ENCODE measurements at regions not wholly inside any gene's neighbourhood (a gene's known extent, or its start where the extent isn't known, plus 50 kb on each side); places are given as distances from the start of the nearest gene placed in this dataset.

DNA sequence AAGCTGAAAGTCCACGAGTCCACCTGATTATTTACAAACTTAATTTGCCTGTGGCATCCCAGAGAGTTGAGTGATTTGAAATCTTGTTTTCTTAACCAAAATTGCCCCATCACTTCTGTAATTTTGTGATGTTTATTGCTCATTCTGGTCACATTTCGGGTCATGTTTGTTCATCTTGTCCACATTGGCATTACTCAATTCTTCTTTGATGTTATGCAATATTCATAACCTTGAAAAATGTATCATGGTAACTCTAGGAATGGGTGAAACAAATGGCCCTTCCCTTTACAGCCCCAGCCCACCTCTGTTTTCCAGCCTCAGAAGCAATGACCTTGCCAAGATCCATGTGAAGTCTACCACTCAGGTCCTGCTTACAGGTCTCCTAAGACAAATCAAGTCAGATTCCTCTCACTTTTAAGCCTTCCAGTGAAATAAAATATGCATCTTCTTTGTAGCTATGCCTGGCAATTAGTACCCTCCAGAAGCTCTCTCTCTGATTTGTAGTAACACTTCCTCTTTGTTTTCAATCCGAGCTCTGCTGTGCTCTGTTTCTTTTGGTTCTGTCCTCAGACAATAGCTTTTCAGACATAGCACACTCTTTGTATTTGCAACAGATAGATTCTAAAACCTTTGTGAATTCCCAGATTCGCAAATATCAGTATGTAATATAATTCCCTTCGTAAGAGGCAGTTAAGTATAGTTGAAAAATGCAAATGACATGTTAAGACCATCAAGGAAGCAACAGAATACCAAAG lies 330.3 kb upstream of the IRX1 start:
- Histone ChIP-seq H3K27ac (no peak overlapping the region), H3K36me3 (no peaks in the 10 kb centered on the region), H3K9ac (no peak overlapping the region), H4K20me1 (no peaks in the 10 kb centered on the region), H3K4me2 (no peak overlapping the region), H3K27me3 (no peaks in the 10 kb centered on the region), H3K4me1 (peaks cover 17% of the 10 kb centered on the region), H3K9me3 (no peaks in the 10 kb centered on the region; the same call in 1 of the 2 replicates), H3K4me3 (no peak overlapping the region)
- TF ChIP-seq Cebpa-rat (IDR thresholded peaks at IDR 0.05): no peak

DNA sequence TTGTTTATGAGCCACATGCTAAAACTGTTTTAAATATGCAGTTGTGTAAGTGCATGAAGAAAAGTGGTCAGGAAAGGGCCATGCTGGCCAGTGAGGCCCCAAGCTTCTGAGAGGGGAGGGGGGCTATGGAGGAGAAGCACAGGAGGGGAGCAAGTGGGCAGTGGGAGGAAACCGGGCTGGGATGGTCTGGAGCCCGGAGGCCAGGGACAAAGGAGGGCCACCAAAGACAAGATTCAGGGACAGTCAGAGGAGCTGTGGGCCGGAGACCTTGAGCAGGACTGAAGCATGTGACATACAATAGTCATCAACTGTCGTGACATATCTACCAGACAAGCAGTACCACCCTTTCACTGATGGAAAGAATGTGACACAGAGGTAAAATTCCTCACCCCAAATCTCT lies 333.2 kb upstream of the IRX1 start:
- Histone ChIP-seq H3K9me3 (no peaks in the 10 kb centered on the region; the same call in 1 of the 2 replicates), H4K20me1 (no peaks in the 10 kb centered on the region), H3K27me3 (no peaks in the 10 kb centered on the region), H3K4me3 (no peak overlapping the region), H3K36me3 (no peaks in the 10 kb centered on the region), H3K9ac (no peak overlapping the region), H3K4me1 (no peaks in the 10 kb centered on the region), H3K4me2 (no peak overlapping the region), H3K27ac (no peak overlapping the region)
- TF ChIP-seq Cebpa-rat (IDR thresholded peaks at IDR 0.05): no peak

DNA sequence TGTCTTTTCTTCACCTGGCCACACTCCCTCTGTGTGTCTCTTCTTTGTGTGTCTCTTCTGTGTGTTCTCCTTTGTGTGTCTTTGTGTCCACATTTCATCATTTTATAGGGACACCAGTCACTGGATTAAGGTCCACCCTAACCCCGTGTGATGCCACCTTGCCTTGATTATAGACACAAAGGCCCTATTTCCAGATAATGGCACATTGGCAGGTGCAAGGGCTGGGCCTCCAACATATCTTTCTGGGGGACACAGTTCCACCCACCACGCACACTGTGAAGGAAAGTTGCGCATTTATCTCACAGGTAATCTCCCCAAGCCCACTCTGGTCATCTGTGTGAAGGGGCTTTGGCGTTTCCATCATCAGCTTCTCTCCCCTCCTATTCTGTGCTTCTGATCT lies 334.6 kb upstream of the IRX1 start:
- Histone ChIP-seq H3K9ac (no peak overlapping the region), H3K36me3 (no peaks in the 10 kb centered on the region), H3K4me1 (no peaks in the 10 kb centered on the region), H4K20me1 (no peaks in the 10 kb centered on the region), H3K27me3 (no peaks in the 10 kb centered on the region), H3K4me3 (no peak overlapping the region), H3K4me2 (no peak overlapping the region), H3K27ac (no peak overlapping the region), H3K9me3 (no peaks in the 10 kb centered on the region; the same call in 1 of the 2 replicates)
- TF ChIP-seq Cebpa-rat (IDR thresholded peaks at IDR 0.05): no peak

DNA sequence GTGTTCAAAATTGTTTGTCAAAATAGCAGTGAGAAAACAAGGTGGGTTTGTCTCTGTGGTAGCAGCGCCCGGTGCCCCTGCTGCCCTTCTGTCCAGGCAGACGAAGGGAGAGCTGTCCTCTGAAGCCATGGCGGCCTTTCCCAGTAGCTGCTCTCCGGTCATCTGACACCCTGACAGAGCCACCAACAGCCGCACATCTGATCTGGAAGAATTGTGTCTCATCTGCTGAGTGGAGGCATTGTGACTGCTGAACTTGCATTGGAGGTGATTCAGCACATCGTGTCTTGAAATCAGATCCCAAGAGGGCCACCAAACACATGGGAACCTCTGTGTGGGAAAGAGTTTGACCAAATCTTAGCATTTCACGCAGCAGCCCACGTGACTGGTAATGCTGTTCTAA lies 337.6 kb upstream of the IRX1 start:
- no peak overlapping the region for H3K4me3 ChIP-seq
- H3K9ac ChIP-seq: no peak overlapping the region
- H3K27me3 ChIP-seq: no peaks in the 10 kb centered on the region
- no peaks in the 10 kb centered on the region for H3K36me3 ChIP-seq
- H3K9me3 ChIP-seq: no peaks in the 10 kb centered on the region; the same call in 1 of the 2 replicates
- no peak overlapping the region for H3K27ac ChIP-seq
- peaks cover 6% of the 10 kb centered on the region; the same call in 1 of the 2 replicates for H3K4me1 ChIP-seq
- H3K4me2 ChIP-seq: no peak overlapping the region
- no peaks in the 10 kb centered on the region for H4K20me1 ChIP-seq
- TF ChIP-seq Cebpa-rat (IDR thresholded peaks at IDR 0.05): no peak

DNA sequence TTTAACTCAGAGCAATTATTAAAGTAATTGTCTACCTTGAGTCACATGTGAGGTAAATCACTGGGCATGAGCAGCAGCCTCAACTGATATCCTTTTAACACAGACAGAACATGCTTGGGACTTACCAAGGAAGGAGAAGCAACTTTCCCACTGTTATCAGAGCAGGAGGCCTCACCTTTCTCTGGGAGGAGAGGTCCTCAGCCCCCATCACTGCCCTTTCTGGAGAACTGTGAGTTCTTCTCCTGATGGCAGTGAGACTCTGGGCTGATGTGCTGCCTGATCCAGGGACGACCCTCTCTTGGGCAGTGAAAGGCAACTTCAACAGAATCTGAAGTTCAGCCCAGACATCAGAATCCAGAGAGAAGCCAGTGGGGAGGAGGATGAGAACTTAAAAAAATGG lies 343.4 kb upstream of the IRX1 start:
- no peak overlapping the region for H3K4me3 ChIP-seq
- H3K9ac ChIP-seq: no peak overlapping the region
- H3K27me3 ChIP-seq: no peaks in the 10 kb centered on the region
- no peaks in the 10 kb centered on the region for H3K9me3 ChIP-seq
- no peak overlapping the region for H3K27ac ChIP-seq
- no peak for TF ChIP-seq Cebpa-rat (IDR thresholded peaks at IDR 0.05)
- H3K4me2 ChIP-seq: no peak overlapping the region
- H3K4me1 ChIP-seq: peaks cover 6% of the 10 kb centered on the region; the same call in 1 of the 2 replicates
- H4K20me1 ChIP-seq: no peaks in the 10 kb centered on the region
- H3K36me3 ChIP-seq: no peaks in the 10 kb centered on the region

DNA sequence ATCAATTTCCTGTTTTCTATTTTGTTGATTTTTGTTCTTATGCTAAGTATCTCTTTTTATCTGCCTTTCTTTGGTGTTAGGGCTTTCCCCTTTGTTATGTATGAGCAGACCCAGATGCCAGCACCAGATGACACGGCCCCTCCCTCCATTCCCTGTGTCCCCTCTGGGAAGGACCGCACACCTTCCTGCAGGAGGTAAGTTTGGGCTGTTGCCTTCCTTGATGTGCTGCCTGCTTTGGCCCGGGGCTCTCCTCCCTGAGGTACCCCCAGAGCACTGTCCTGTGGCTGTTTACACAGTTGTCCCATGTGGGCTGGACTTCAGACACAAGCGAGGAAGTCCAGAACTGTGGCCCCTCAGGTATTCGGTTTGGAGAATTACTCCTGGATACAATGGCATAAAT lies 343.8 kb upstream of the IRX1 start:
- no peak overlapping the region for H3K27ac ChIP-seq
- H4K20me1 ChIP-seq: no peaks in the 10 kb centered on the region
- H3K4me2 ChIP-seq: no peak overlapping the region
- peaks cover 6% of the 10 kb centered on the region; the same call in 1 of the 2 replicates for H3K4me1 ChIP-seq
- no peaks in the 10 kb centered on the region for H3K27me3 ChIP-seq
- no peak overlapping the region for H3K4me3 ChIP-seq
- H3K36me3 ChIP-seq: no peaks in the 10 kb centered on the region
- no peak overlapping the region for H3K9ac ChIP-seq
- TF ChIP-seq Cebpa-rat (IDR thresholded peaks at IDR 0.05): no peak
- H3K9me3 ChIP-seq: no peaks in the 10 kb centered on the region

DNA sequence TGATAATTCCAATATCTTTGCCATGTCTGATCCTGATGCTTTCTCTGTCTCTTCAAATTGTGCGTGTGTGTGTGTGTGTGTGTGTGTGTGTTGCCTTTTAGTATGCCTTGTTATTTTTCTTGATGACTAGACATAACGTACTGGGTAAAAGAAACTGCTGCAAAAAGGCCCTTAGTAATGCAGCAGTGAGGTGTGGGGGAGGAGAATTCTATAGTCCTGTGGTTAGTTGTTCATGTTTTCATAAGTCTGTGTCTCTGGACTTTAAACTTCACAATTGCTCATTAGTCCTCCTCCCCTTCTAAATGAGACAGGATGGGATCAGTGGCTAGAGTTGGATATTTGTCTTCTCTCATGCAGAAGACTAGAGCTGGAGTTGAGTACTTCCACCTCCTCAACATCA lies 346.2 kb upstream of the IRX1 start:
- Histone ChIP-seq H3K27me3 (no peaks in the 10 kb centered on the region), H3K36me3 (no peaks in the 10 kb centered on the region), H3K4me2 (no peak overlapping the region), H3K27ac (no peak overlapping the region), H4K20me1 (no peaks in the 10 kb centered on the region), H3K4me3 (no peak overlapping the region), H3K4me1 (peaks cover 3% of the 10 kb centered on the region; the same call in 1 of the 2 replicates), H3K9me3 (peaks cover 3% of the 10 kb centered on the region), H3K9ac (no peak overlapping the region)
- TF ChIP-seq Cebpa-rat (IDR thresholded peaks at IDR 0.05): no peak

DNA sequence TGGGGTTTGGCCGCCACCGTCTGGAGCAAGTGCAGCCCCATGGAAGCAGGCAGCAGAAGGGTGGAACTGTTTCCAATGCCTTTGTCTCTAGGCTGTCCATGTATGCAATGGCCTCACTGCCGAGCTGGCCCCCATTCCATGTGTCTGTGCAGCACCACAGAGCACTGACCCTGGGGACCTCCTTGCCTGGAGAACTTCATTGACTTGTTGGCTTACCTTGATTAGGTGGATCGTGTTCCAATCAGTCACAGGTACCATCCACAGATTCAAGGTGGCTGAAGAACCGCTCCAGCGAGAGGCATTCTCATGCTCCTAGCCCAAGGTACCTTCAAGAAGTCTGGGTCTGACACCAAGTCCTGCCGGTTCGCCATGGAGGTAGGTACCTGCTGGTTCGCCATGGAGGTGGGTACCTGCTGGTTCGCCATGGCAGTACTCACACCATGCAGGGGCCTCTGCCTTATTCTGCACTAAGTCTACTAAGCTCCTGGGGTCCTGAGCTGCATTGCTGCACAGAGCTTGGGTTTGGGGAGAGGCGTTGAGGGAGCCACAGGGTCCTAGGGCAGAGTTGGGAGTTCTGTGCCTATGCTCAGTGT lies 358.3 kb upstream of the IRX1 start:
- Histone ChIP-seq H3K9me3 (peaks cover 10% of the 10 kb centered on the region; the same call in 1 of the 2 replicates), H3K27me3 (no peaks in the 10 kb centered on the region), H3K4me3 (no peak overlapping the region), H3K4me2 (no peak overlapping the region), H3K9ac (no peak overlapping the region), H3K27ac (no peak overlapping the region), H4K20me1 (no peaks in the 10 kb centered on the region), H3K4me1 (no peaks in the 10 kb centered on the region), H3K36me3 (no peaks in the 10 kb centered on the region)
- TF ChIP-seq Cebpa-rat (IDR thresholded peaks at IDR 0.05): no peak

DNA sequence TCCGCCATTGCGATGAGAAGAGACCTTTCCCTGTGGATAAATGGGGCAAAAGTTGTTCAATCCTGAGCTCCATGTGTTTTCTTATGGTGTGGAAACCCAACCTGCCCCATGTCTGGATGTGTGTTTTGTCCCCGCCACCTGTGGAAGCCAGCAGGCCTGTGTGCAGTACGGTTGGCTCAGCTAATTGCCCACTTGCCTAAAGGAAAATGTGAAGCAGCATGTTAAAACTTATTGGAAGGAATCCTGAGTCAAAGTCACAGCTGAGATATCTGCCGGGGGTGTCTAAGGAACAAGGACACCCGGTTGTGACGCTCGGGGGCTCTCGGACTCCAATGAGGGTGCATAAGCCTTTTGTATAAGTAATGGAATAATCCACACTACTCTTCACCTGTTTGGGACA lies 361.1 kb upstream of the IRX1 start:
- Histone ChIP-seq H4K20me1 (no peaks in the 10 kb centered on the region), H3K4me2 (no peak overlapping the region)
- no peak for TF ChIP-seq Cebpa-rat (IDR thresholded peaks at IDR 0.05)

DNA sequence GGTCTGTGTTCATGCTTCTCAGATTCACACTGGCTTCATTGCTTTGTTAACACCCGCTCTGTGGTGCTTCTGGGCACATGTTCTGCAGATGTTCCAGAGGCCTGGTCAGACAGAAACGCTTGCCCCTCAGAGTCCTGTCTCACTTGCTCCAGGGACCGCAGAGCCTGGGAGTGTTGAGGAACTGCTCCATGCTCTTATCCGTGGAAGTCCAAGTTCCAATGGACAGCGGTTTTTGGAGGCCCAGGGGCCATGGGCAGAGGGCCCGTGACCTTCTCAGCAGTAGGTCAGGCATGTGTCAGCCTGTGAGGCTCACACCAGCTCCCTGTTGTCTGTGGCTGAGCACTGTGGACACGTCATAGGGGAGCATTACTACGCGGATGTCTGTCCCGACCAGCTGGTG lies 364.7 kb upstream of the IRX1 start:
- TF ChIP-seq Cebpa-rat (IDR thresholded peaks at IDR 0.05): no peak

More for the DNA sequence above, 361.1 kb upstream of the IRX1 start:
- no peak overlapping the region for H3K27ac ChIP-seq
- H3K27me3 ChIP-seq: no peaks in the 10 kb centered on the region
- no peak overlapping the region for H3K4me3 ChIP-seq
- H3K9me3 ChIP-seq: no peaks in the 10 kb centered on the region
- no peaks in the 10 kb centered on the region for H3K4me1 ChIP-seq
- H3K9ac ChIP-seq: no peak overlapping the region
- no peaks in the 10 kb centered on the region for H3K36me3 ChIP-seq

More for the DNA sequence above, 364.7 kb upstream of the IRX1 start:
- Histone ChIP-seq H3K4me2 (no peak overlapping the region), H3K27me3 (no peaks in the 10 kb centered on the region), H3K9me3 (no peaks in the 10 kb centered on the region), H4K20me1 (no peaks in the 10 kb centered on the region), H3K4me1 (no peaks in the 10 kb centered on the region), H3K4me3 (no peak overlapping the region), H3K9ac (no peak overlapping the region), H3K36me3 (no peaks in the 10 kb centered on the region), H3K27ac (no peak overlapping the region)

All from BLaER1 (cell line).